ENCODE measurements at regions not wholly inside any gene's neighbourhood (a gene's known extent, or its start where the extent isn't known, plus 50 kb on each side); places are given as distances from the start of the nearest gene placed in this dataset.

- Histone ChIP-seq H3K4me2 (no peak overlapping the region), H3K4me3 (no peak overlapping the region)
Observed at GRCh38 chr15:69578787-69579583, 126.4 kb downstream of the RPLP1 start.

GRCh38 chr15:69579950-69580618 lies 127.5 kb downstream of the RPLP1 start:
- FAIRE-seq (peak; percentile 39), DNase-seq (ENCODE audit: low read depth in 1 of 2, low spot score in 1 of 2) (no peak), ATAC-seq (no peak)
- H3K27ac ChIP-seq, result no peak overlapping the region
- peak overlapping the region; percentile 1; the same call in 1 of the 3 replicates for H3K4me2 ChIP-seq
- WGBS (ENCODE audit: missing lambda C conversion rate), result 70% methylated on average over 7 of the region's 7 CpGs
- peaks cover 30% of the 10 kb centered on the region; the same call in 2 of the 3 replicates for H3K4me1 ChIP-seq
- H3K9me3 ChIP-seq, result no peaks in the 10 kb centered on the region
- CTCF ChIA-PET, result interaction anchor here (1.4 to 2.8 kb wide), 3 partner anchors 10 to 908 kb away, joined by 3 to 11 read pairs (median 4); no protein-coding TSS in a partner anchor
- POLR2A ChIA-PET, result no interaction called here
- H3K4me3 ChIP-seq, result no peak overlapping the region
- TF ChIP-seq KDM1A (IDR thresholded peaks at IDR 0.05; ENCODE audit: low read depth) (no peak), NFE2L2 (conservative IDR thresholded peaks at IDR 0.05; ENCODE audit: low read length) (no peak), MYC (IDR thresholded peaks at IDR 0.05; ENCODE audit: borderline replicate concordance, low read length) (no peak), JUNB (IDR thresholded peaks at IDR 0.05) (no peak), ZNF302 (CRISPR knock-in tag; IDR thresholded peaks at IDR 0.05) (no peak), BHLHE40 (IDR thresholded peaks at IDR 0.05; ENCODE audit: low read depth, low read length) (no peak), FOSL2 (IDR thresholded peaks at IDR 0.05) (no peak), FOSL2 (CRISPR knock-in tag; IDR thresholded peaks at IDR 0.05) (no peak), RCOR1 (IDR thresholded peaks at IDR 0.05; ENCODE audit: low read depth, low read length) (no peak), FOSB (CRISPR knock-in tag; IDR thresholded peaks at IDR 0.05) (no peak), MAZ (IDR thresholded peaks at IDR 0.05; ENCODE audit: borderline replicate concordance, low read depth, low read length) (no peak), POLR2AphosphoS2 (conservative IDR thresholded peaks at IDR 0.05; ENCODE audit: low read length) (no peak)
- TF ChIP-seq, protein P1, sequence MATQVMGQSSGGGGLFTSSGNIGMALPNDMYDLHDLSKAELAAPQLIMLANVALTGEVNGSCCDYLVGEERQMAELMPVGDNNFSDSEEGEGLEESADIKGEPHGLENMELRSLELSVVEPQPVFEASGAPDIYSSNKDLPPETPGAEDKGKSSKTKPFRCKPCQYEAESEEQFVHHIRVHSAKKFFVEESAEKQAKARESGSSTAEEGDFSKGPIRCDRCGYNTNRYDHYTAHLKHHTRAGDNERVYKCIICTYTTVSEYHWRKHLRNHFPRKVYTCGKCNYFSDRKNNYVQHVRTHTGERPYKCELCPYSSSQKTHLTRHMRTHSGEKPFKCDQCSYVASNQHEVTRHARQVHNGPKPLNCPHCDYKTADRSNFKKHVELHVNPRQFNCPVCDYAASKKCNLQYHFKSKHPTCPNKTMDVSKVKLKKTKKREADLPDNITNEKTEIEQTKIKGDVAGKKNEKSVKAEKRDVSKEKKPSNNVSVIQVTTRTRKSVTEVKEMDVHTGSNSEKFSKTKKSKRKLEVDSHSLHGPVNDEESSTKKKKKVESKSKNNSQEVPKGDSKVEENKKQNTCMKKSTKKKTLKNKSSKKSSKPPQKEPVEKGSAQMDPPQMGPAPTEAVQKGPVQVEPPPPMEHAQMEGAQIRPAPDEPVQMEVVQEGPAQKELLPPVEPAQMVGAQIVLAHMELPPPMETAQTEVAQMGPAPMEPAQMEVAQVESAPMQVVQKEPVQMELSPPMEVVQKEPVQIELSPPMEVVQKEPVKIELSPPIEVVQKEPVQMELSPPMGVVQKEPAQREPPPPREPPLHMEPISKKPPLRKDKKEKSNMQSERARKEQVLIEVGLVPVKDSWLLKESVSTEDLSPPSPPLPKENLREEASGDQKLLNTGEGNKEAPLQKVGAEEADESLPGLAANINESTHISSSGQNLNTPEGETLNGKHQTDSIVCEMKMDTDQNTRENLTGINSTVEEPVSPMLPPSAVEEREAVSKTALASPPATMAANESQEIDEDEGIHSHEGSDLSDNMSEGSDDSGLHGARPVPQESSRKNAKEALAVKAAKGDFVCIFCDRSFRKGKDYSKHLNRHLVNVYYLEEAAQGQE (IDR thresholded peaks at IDR 0.05), result no peak

More at GRCh38 chr15:69578787-69579583, 126.4 kb downstream of the RPLP1 start:
- Histone ChIP-seq H3K9me3 (no peaks in the 10 kb centered on the region), H3K27ac (no peak overlapping the region), H3K4me1 (peaks cover 33% of the 10 kb centered on the region; the same call in 2 of the 3 replicates)
- no peak for FAIRE-seq
- CTCF ChIA-PET, result interaction anchor here (1.4 to 2.8 kb wide), 2 partner anchors 11 to 909 kb away, joined by 4 to 11 read pairs; no protein-coding TSS in a partner anchor
- ATAC-seq, result peak in 1 of 2 experiments; percentile 4; a peak in 1 of 6 replicates
- DNase-seq (ENCODE audit: low read depth in 1 of 2, low spot score in 1 of 2), result no peak
- WGBS (ENCODE audit: missing lambda C conversion rate), result 76% methylated on average over 15 of the region's 15 CpGs
- POLR2A ChIA-PET, result interaction anchor here (0.9 kb wide), 1 partner anchor 12 kb away, joined by 3 read pairs; no protein-coding TSS in a partner anchor
- no peak for TF ChIP-seq HOXA7 (CRISPR knock-in tag; IDR thresholded peaks at IDR 0.05)
- no peak for TF ChIP-seq HOXB5 (CRISPR knock-in tag; IDR thresholded peaks at IDR 0.05)
- no peak for TF ChIP-seq KDM5A (IDR thresholded peaks at IDR 0.05)
- no peak for TF ChIP-seq ZFP36 (IDR thresholded peaks at IDR 0.05; ENCODE audit: borderline replicate concordance, partially characterized antibody)
- no peak for TF ChIP-seq PBX3 (IDR thresholded peaks at IDR 0.05)
- TF ChIP-seq NR3C1 (IDR thresholded peaks at IDR 0.05), result no peak
- TF ChIP-seq FOXS1 (CRISPR knock-in tag; IDR thresholded peaks at IDR 0.05), result no peak
- no peak for TF ChIP-seq HOXB13 (CRISPR knock-in tag; IDR thresholded peaks at IDR 0.05; ENCODE audit: low read depth)
- no peak for TF ChIP-seq CHD2 (IDR thresholded peaks at IDR 0.05; ENCODE audit: low read length, partially characterized antibody)
- TF ChIP-seq, protein P2, sequence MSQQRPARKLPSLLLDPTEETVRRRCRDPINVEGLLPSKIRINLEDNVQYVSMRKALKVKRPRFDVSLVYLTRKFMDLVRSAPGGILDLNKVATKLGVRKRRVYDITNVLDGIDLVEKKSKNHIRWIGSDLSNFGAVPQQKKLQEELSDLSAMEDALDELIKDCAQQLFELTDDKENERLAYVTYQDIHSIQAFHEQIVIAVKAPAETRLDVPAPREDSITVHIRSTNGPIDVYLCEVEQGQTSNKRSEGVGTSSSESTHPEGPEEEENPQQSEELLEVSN (IDR thresholded peaks at IDR 0.05; ENCODE audit: borderline replicate concordance, low read depth), result no peak
- TF ChIP-seq EHF (CRISPR knock-in tag; IDR thresholded peaks at IDR 0.05), result no peak
- TF ChIP-seq TP53 (CRISPR knock-in tag; IDR thresholded peaks at IDR 0.05), result no peak
- TF ChIP-seq, protein P3, sequence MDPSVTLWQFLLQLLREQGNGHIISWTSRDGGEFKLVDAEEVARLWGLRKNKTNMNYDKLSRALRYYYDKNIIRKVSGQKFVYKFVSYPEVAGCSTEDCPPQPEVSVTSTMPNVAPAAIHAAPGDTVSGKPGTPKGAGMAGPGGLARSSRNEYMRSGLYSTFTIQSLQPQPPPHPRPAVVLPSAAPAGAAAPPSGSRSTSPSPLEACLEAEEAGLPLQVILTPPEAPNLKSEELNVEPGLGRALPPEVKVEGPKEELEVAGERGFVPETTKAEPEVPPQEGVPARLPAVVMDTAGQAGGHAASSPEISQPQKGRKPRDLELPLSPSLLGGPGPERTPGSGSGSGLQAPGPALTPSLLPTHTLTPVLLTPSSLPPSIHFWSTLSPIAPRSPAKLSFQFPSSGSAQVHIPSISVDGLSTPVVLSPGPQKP (IDR thresholded peaks at IDR 0.05; ENCODE audit: low read depth, low read length), result no peak
- no peak for TF ChIP-seq TFCP2L1 (CRISPR knock-in tag; IDR thresholded peaks at IDR 0.05)
- no peak for TF ChIP-seq CTCF (IDR thresholded peaks at IDR 0.05)
